ENCODE measurements at regions not wholly inside any gene's neighbourhood (a gene's known extent, or its start where the extent isn't known, plus 50 kb on each side); places are given as distances from the start of the nearest gene placed in this dataset.

- no peak for DNase-seq
Measured at GRCh38 chr15:95429345-95429744, 901.2 kb upstream of the NR2F2 start.

GRCh38 chr15:95431518-95431917, 899.0 kb upstream of the NR2F2 start:
- no peak for DNase-seq

GRCh38 chr15:95432878-95433405, 897.6 kb upstream of the NR2F2 start:
- no peak for DNase-seq

DNA sequence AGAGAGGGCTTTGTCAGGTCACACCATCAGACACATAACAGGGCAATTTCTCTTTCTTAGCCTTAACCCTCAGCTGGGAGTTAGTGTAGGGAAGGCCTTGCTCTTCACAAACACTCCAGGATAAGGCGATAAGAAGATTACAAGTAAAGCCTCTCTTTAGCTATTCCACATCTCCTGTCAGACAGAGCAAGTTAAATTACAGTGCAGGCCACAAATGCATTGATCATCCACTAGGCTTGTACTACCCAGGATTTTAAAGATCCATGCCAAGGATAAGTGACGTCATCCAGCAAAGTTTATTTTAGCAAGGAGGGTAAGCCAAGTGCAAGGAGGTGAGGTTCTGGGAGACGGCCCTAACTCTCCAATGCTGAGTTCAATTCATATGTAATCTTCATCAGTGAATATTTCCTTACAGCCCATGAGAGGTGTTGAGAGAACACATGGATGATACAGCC, 890.6 kb upstream of the NR2F2 start:
- DNase-seq: no peak

DNA sequence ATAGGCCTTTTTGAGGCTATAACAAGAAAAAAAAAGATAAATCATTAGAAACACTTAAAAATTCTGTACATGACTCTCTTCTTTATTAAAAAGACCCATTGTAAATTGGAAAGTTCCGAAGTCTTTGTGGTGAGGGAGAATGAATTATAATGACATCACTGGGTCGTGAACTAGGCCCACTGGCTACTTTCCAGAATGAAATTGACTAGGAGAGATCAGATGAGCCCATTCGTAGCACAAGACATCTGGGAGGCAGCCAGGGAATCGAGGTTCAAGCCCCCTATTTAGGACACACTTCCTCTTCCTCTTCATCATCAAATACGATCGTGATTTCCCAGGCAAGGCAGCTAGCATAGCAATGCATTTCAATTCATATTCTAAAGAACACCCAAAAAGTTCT, 889.8 kb upstream of the NR2F2 start:
- no peak for DNase-seq

GRCh38 chr15:95442107-95442719, 888.3 kb upstream of the NR2F2 start:
- DNase-seq: no peak

- no peak for DNase-seq
Measured at GRCh38 chr15:95444860-95445259, 885.6 kb upstream of the NR2F2 start.

DNA sequence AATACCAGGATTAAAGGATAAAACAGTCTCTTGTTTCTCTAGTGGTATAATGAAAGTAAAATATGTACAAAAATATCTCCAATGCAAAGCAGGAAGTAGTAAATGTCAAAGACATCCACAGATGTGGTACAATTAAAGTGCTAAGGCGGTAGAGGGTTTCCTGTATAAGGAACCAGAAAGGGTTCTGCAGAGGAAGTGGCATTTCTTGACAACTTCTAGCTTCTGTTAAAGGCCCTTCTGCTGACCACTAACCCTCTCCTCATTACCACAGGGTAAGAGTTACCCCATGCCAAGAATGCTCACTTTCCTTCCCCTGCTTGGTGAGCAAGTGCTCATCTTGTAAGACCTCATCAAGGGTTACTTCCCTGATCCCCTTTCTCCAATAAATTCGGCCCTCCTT, 883.6 kb upstream of the NR2F2 start:
- no peak for DNase-seq

GRCh38 chr15:95447486-95447885, 883.0 kb upstream of the NR2F2 start:
- DNase-seq: no peak

DNA sequence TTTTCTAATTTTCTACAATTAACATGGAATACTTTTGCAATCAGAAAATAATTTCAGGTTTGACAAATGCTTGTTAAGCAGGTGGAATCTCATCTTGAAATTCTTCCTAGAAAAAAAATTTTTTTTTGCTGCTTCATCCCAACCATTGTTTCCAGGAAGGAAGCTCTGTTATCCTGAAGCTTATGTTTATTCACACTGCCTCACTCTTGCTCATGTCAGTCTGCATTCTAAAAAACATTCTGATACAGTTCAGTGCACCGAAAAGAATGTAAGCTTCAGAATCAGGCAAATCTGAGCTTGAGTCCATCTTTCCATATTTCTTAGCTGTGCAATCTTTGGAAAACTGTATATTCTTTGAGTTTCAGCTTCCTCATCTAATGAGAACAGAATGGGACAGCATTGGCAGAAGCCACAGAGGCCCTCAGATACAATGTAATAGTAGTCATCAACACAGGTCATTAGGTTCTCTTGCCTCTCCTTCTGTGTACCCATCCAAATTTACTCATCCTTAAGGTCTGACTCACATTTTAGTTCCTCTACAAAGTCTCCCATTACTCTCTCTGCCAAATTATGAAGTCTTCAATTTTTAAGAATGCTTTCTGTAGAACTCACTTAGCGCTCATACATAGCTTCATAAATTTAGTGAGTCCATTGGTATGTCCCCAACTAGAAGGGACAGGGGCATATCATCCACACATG, 881.8 kb upstream of the NR2F2 start:
- no peak for DNase-seq

GRCh38 chr15:95449230-95449628, 881.3 kb upstream of the NR2F2 start:
- no peak for DNase-seq

- no peak for DNase-seq
Measured at GRCh38 chr15:95450413-95450812, 880.1 kb upstream of the NR2F2 start.

GRCh38 chr15:95451938-95452337, 878.6 kb upstream of the NR2F2 start:
- DNase-seq: no peak

- DNase-seq: no peak
Measured at GRCh38 chr15:95454403-95455262, 875.9 kb upstream of the NR2F2 start.

GRCh38 chr15:95457520-95457919, 873.0 kb upstream of the NR2F2 start:
- no peak for DNase-seq

GRCh38 chr15:95458721-95459120, 871.8 kb upstream of the NR2F2 start:
- no peak for DNase-seq

DNA sequence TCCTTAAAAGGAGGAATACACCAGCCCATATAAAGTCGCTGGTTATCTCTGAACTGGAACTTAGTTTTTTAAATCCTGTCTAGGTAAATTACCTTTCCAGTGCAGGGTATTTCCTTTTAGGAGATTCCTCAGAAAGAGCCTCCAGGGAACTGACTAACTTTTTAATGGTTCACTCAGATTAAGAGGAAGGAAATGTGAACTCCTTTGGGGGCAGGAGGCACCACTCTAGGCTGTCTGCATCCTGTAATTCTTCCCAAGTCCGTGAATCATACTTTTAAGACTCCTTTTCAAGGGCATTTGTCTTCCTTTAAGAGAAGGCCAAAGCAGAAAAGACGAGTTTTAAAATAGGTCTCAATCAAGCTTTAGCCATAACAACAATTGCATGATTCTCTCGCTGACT, 871.2 kb upstream of the NR2F2 start:
- DNase-seq: no peak

GRCh38 chr15:95464509-95464908, 866.0 kb upstream of the NR2F2 start:
- DNase-seq: no peak

- no peak for DNase-seq
Measured at GRCh38 chr15:95468820-95469219, 861.7 kb upstream of the NR2F2 start.

- no peak for DNase-seq
Measured at GRCh38 chr15:95469496-95470000, 861.0 kb upstream of the NR2F2 start.

GRCh38 chr15:95470529-95470928, 860.0 kb upstream of the NR2F2 start:
- no peak for DNase-seq

DNA sequence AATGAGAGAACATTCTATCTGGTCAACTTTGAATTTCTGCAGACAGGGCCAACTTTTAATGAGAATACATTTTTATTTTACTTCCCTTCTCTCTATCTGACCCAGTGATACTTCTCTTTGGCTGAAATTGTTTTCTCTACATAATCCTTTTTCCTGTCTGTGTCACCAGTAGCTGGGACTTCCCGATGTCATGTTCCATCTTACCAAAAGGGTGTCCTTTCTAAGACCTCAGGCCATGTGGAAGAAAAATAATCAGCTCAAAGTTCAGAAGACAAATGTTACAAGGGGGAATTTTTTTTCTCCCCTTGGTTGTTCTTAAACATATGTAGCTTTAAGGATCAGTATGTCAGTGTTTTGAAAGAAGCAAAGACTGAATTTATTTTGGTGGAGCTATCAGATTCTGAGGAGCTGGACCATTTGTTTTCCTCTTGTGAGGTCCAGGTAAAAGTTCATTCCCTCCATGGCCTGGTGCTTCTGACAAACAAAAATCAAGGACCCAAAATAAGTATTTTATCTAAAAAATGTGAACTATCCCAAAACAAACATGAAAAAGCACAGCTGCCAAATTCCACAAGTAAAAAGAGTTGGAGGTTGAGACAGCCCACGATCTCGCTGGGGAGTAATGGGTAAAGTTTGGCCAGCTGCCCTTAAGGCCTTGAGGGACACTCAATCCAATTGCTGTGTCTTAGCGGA, 859.4 kb upstream of the NR2F2 start:
- no peak for DNase-seq

DNA sequence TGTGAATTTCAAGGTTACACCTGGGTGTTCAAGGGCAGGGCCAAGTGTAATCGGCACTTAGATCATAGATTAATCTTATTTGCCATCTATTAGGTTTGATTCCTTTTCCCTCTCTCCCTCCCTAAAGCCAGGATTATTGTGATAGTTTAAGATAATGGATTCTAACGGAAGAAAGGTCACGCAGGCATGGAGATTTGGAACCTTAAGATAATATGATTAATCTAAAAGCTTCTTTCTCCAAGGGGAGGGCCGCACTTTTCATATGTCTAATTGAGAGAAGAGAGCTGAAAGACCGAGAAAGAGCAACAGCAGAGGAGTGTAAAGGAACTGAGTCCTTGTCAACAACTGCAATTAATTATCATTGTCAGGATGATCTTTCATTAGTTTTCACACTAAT, 858.8 kb upstream of the NR2F2 start:
- no peak for DNase-seq
